AG09319 (cell line): ENCODE measurements at regions not wholly inside any gene's neighbourhood (a gene's known extent, or its start where the extent isn't known, plus 50 kb on each side); places are given as distances from the start of the nearest gene placed in this dataset.
"Not testable (repeated sequence)": the region's sequence is repeated elsewhere in the genome, so short reads cannot be mapped to it uniquely, and the experiment has no call there.

Experiments
- DNase-seq: peaks from one replicate; pipeline ENCODE4 v3.0.0-alpha.2; 2010; ENCODE audit warnings: low read depth; ENCODE audit errors: extremely low read depth
- TF ChIP-seq, protein P1 (sequence below): IDR thresholded peaks from 2 replicates; pipeline ENCODE4 v1.5.1; 2011; ENCODE audit warnings: low read depth, mild to moderate bottlenecking, inconsistent platforms, low read length, moderate library complexity

DNA sequence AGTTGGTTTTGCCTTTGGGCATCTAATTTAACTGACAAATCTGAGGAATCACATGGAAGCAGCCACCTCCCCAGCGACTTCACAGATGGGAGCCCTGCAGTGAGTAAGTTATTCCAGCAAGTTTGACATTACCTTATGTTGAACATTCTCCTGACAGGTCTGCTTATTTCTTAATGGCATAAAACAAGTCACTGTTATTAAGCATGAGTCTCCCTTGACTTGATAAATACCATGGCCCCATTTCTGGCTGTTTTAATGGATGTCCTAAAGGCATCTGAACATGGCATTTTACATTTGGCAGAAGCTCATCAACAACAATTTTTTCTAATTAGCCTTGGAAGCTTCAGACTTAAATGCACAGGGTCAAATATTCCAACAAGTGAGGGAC, 92.6 kb upstream of the CREB1 start:
- no peak for DNase-seq
- TF ChIP-seq, protein P1, sequence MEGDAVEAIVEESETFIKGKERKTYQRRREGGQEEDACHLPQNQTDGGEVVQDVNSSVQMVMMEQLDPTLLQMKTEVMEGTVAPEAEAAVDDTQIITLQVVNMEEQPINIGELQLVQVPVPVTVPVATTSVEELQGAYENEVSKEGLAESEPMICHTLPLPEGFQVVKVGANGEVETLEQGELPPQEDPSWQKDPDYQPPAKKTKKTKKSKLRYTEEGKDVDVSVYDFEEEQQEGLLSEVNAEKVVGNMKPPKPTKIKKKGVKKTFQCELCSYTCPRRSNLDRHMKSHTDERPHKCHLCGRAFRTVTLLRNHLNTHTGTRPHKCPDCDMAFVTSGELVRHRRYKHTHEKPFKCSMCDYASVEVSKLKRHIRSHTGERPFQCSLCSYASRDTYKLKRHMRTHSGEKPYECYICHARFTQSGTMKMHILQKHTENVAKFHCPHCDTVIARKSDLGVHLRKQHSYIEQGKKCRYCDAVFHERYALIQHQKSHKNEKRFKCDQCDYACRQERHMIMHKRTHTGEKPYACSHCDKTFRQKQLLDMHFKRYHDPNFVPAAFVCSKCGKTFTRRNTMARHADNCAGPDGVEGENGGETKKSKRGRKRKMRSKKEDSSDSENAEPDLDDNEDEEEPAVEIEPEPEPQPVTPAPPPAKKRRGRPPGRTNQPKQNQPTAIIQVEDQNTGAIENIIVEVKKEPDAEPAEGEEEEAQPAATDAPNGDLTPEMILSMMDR, result no peak

GRCh38 chr2:207437524-207438143, 92.1 kb upstream of the CREB1 start:
- TF ChIP-seq, protein P1, result no peak
- no peak for DNase-seq

DNA sequence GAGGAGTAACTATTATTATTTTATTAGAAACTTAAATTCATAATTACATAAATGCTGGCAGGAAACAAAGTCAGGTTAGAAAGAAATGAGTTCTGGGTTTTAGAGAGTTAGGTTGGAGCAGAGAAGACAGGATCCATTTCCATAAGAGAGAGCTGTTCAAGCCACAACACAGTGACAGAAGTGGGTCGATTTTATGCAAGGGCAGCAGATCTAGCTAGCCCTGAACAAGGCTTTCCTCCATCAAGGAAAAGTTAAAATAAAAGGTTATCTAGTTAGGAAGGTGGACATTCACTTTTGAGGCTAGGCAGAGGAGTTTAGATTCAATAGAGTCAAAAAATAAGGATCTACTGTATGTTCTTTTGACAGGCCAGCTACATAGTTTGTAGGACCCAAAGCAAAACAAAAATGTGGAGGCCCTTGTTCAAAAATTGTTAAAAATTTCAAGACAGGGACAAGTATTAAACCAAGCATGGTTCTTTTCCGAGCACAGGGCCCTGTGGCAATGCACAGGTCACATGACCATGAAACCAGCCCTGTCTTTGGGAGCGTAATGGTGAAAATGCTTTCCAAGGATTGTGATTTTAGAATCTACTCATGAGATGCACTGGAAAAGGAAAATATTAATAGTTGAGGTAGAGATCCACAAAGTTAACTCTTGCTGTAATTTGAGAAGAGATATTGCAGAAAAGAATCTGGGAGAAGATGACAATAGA, 91.2 kb upstream of the CREB1 start:
- TF ChIP-seq, protein P1, result no peak
- DNase-seq, result no peak

- not testable (repeated sequence) for DNase-seq
Observed at GRCh38 chr2:207439881-207440280, 89.9 kb upstream of the CREB1 start.

DNA sequence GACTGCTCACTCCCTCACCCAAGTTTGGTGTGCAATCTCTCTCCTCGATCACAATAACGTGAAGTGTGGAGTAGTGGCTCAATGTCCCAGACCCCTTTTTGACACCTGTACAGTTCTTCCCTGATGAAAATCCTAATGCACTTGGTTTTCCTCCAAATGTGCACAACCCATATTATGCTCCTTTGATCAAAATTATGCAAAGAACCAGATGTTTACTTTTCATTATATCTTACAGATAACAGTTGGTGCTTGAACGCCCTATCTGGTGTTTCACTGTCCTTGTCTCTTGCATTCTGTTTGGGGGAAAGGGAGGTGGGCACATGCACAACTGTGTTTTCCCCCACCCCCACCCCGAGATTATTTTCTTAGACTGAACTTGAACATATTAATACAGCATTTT, 85.0 kb upstream of the CREB1 start:
- DNase-seq, result no peak
- TF ChIP-seq, protein P1, result no peak

- TF ChIP-seq, protein P1, result no peak
- DNase-seq, result no peak
Observed at GRCh38 chr2:207446653-207447052, 83.1 kb upstream of the CREB1 start.

DNA sequence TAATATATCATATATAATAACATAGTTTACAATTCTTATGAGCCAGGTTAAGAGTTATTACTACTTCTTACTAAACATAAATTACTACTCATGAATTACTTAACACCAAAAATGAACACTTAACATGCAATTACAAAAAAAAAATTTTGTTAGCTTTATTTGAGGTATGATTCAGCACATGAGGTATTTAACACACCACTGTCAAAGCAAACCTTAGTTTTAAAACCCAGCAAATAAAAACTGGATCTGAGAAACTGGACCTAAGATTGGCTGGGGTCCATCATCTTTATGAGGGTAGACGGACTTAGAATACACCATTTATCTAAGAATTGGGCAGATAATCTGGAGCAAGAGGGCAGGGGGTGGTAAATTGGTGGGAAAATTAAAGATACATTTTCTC, 81.8 kb upstream of the CREB1 start:
- DNase-seq, result no peak
- TF ChIP-seq, protein P1, result no peak
